ENCODE measurements at regions not wholly inside any gene's neighbourhood (a gene's known extent, or its start where the extent isn't known, plus 50 kb on each side); places are given as distances from the start of the nearest gene placed in this dataset.

- TF ChIP-seq TAF1 (IDR thresholded peaks at IDR 0.05; ENCODE audit: borderline replicate concordance, insufficient read depth, low read length) (no peak), REST (IDR thresholded peaks at IDR 0.05; ENCODE audit: insufficient read depth in 1 of 2, low read depth in 2 of 2, low read length in 2 of 2) (no peak)
Measured at GRCh38 chr13:97715763-97716162, 237.7 kb upstream of the IPO5 start.

Measured in PFSK-1 (cell line).